HEK293T (cell line): ENCODE measurements at regions not wholly inside any gene's neighbourhood (a gene's known extent, or its start where the extent isn't known, plus 50 kb on each side); places are given as distances from the start of the nearest gene placed in this dataset.

Experiments used
- BHLHE40 ChIP-seq: fragments of 450-650 bp; IDR thresholded peaks from 2 replicates; pipeline ENCODE4 v1.6.1; 2016; ENCODE audit warnings: mild to moderate bottlenecking, moderate library complexity, borderline replicate concordance
- ELF4 ChIP-seq: fragments of 450-650 bp; IDR thresholded peaks from 2 replicates; pipeline ENCODE4 v1.6.1; 2017; ENCODE audit warnings: antibody characterized with exemption
- FOXA1 ChIP-seq: fragments of 450-650 bp; IDR thresholded peaks from 2 replicates; pipeline ENCODE4 v1.6.1; 2016; ENCODE audit warnings: mild to moderate bottlenecking
- FOXM1 ChIP-seq: fragments of 450-650 bp; IDR thresholded peaks from 2 replicates; pipeline ENCODE4 v1.6.1; 2017; ENCODE audit warnings: mild to moderate bottlenecking, borderline replicate concordance
- LEF1 ChIP-seq: fragments of 450-650 bp; IDR thresholded peaks from 2 replicates; pipeline ENCODE4 v1.6.1; 2017; ENCODE audit warnings: mild to moderate bottlenecking, borderline replicate concordance
- SP1 ChIP-seq: fragments of 450-650 bp; IDR thresholded peaks from 2 replicates; pipeline ENCODE4 v1.6.1; 2017
- SUZ12 ChIP-seq: fragments of 450-650 bp; IDR thresholded peaks from 2 replicates; pipeline ENCODE4 v1.6.1; 2016; ENCODE audit warnings: mild to moderate bottlenecking
- TARDBP ChIP-seq: fragments of 450-650 bp; IDR thresholded peaks from 2 replicates; pipeline ENCODE4 v1.6.1; 2016
- ZNF384 ChIP-seq: fragments of 450-650 bp; IDR thresholded peaks from 2 replicates; pipeline ENCODE4 v1.6.1; 2016
- TF ChIP-seq, protein P1 (sequence below): fragments of 450-650 bp; IDR thresholded peaks from 2 replicates; pipeline ENCODE4 v1.6.1; 2016

DNA sequence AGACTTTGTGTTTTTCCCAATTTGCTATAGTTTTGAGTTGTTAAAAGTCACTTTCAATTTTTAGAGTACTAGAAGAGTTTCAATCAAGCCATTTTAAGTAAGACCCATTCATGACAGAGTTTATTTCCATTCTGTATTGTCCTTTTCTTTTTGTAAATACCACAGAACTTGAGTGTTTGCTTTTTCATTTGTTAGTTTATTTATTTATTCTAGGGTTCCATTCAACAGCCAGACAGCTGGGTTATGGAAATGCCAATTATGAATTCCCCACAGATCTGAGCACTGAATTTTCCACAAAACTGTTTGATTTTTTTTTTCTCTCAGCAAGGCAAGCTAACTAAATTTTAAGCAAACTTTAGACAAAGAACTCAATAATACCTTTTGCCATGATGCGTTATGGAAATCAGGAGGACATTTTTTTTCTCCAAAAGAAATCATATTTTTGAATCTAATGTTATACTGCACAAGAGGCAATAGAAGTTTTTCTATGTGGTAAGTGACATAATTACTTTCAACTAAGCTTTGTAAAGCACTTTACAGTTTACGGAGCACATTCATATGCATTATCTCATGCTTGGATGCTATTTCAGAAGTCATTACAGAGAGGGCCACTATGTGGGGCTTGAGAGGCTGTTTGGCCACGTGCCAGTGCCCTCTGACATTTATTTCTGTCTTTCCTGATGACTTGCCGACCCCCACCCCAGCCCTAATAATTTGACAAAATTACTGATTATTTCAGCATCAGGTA, 181.5 kb downstream of the VRK1 start:
- no peak for TF ChIP-seq ZNF384
- no peak for TF ChIP-seq LEF1
- TF ChIP-seq SP1 = no peak
- TF ChIP-seq FOXM1 = no peak
- TF ChIP-seq TARDBP = no peak
- TF ChIP-seq, protein P1, sequence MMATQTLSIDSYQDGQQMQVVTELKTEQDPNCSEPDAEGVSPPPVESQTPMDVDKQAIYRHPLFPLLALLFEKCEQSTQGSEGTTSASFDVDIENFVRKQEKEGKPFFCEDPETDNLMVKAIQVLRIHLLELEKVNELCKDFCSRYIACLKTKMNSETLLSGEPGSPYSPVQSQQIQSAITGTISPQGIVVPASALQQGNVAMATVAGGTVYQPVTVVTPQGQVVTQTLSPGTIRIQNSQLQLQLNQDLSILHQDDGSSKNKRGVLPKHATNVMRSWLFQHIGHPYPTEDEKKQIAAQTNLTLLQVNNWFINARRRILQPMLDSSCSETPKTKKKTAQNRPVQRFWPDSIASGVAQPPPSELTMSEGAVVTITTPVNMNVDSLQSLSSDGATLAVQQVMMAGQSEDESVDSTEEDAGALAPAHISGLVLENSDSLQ = no peak
- TF ChIP-seq BHLHE40 = no peak
- no peak for TF ChIP-seq ELF4
- TF ChIP-seq SUZ12 = no peak
- TF ChIP-seq FOXA1 = no peak
